LNCaP clone FGC (cell line): ENCODE measurements at regions not wholly inside any gene's neighbourhood (a gene's known extent, or its start where the extent isn't known, plus 50 kb on each side); places are given as distances from the start of the nearest gene placed in this dataset.

ENCODE experiments used
- DNase-seq: peaks from one replicate; pipeline ENCODE4 v3.0.0-alpha.2; 2011; ENCODE audit warnings: low read depth
- H3K4me3 ChIP-seq: 2 replicates; pipeline ENCODE4 v1.5.1; 2011; ENCODE audit warnings: mild to moderate bottlenecking, low read depth, low read length, control low read depth
- TF ChIP-seq, protein P1 (sequence below): IDR thresholded peaks from 2 replicates; pipeline ENCODE4 v1.5.1; 2012; ENCODE audit warnings: mild to moderate bottlenecking; ENCODE audit not compliant: control insufficient read depth, insufficient read depth; ENCODE audit errors: extremely low read depth

DNA sequence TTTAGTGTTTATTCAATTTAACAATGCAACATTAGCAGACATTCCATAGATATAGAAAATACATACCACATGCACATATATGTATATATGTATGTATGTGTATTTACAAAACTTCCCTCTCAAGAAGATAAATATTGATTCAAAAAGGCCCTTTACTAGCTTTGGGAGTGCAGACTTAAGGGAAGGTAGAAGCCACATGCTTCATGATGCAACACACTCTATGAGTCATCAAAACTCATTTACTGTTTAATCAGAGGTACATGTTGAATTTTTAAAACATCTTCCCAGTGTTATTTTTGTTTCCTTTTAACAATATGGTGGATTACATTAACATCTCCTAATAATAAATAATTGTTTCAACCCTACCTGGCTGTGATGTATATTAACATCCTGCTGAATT, 61.4 kb upstream of the KIRREL1 start:
- peak; percentile 22 for DNase-seq
- H3K4me3 ChIP-seq: no peak overlapping the region

DNA sequence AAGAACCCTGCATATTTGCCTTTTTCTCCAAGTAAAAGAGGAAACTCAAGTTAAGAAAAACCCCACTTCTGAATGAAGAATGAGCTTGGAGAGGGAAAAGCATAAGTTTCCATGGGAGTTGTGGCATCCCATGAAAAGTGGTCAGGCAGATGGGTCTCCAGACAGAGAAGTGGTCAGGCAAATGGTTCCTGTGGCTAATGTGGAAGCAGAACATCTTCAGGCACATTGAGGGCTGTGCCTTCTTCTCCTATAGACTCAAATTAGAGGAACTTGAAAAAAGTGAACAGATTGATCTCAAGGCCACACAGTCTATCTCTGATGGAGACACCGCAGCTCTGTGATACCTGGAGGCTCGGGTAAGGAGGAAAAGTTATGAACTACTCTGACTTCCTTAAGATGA, 55.7 kb upstream of the KIRREL1 start:
- TF ChIP-seq, protein P1, sequence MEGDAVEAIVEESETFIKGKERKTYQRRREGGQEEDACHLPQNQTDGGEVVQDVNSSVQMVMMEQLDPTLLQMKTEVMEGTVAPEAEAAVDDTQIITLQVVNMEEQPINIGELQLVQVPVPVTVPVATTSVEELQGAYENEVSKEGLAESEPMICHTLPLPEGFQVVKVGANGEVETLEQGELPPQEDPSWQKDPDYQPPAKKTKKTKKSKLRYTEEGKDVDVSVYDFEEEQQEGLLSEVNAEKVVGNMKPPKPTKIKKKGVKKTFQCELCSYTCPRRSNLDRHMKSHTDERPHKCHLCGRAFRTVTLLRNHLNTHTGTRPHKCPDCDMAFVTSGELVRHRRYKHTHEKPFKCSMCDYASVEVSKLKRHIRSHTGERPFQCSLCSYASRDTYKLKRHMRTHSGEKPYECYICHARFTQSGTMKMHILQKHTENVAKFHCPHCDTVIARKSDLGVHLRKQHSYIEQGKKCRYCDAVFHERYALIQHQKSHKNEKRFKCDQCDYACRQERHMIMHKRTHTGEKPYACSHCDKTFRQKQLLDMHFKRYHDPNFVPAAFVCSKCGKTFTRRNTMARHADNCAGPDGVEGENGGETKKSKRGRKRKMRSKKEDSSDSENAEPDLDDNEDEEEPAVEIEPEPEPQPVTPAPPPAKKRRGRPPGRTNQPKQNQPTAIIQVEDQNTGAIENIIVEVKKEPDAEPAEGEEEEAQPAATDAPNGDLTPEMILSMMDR: no peak
- DNase-seq: no peak

More for the DNA sequence above, 61.4 kb upstream of the KIRREL1 start:
- TF ChIP-seq, protein P1: no peak

DNA sequence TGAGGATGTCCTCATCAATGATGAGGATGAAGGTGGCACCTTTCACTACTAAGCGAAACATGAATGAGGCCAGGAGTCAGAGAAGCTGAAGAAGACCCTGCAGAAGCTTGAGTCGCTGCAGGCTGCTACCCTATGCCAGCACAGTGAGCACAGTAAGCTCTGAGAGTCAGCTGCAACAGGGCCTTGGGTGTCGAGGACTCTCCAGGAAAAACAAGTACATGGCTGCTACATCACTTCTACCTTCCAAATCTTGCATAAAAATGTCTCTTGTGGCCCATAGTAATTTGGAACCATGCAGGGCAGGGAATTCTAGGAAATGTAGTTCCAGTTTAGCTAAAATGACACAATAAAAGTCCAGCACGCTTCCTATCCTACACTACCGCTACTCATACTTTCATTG, 51.5 kb upstream of the KIRREL1 start:
- no peak for DNase-seq
- TF ChIP-seq, protein P1: no peak
- no peak overlapping the region for H3K4me3 ChIP-seq

More for the DNA sequence above, 55.7 kb upstream of the KIRREL1 start:
- H3K4me3 ChIP-seq: no peak overlapping the region
